Keratinocyte (primary cell): ENCODE measurements at regions not wholly inside any gene's neighbourhood (a gene's known extent, or its start where the extent isn't known, plus 50 kb on each side); places are given as distances from the start of the nearest gene placed in this dataset.

Source experiments
- DNase-seq: peaks from one replicate; pipeline ENCODE4 v3.0.0-alpha.2; 2011; ENCODE audit warnings: low read depth, missing footprints, low spot score
- FAIRE-seq: peaks from 2 replicates; lab custom pipeline; 2011; peaks lifted over from hg19 to GRCh38; lab: Jason Lieb, UNC
- H2AFZ ChIP-seq: 2 replicates; pipeline ENCODE4 v1.6.0; 2012; ENCODE audit warnings: low read length, control low read depth, inconsistent platforms; ENCODE audit not compliant: control insufficient read depth
- H3K27ac ChIP-seq: 2 replicates; pipeline ENCODE4 v1.5.1; 2011; ENCODE audit warnings: low read length; ENCODE audit not compliant: control insufficient read depth, insufficient read depth
- H3K27me3 ChIP-seq: 3 replicates; pipeline ENCODE4 v1.6.0; 2011; ENCODE audit warnings: low read length; ENCODE audit not compliant: control insufficient read depth, insufficient read depth; ENCODE audit errors: extremely low read depth
- H3K36me3 ChIP-seq, 2 experiments: 2 replicates in 1 of 2; 3 replicates in 1 of 2; pipeline ENCODE4 v1.5.1; 2011; ENCODE audit warnings: low read length in 2 of 2, mild to moderate bottlenecking in 1 of 2; ENCODE audit not compliant: control insufficient read depth in 2 of 2, insufficient read depth in 2 of 2; ENCODE audit errors: extremely low read depth in 1 of 2
- H3K4me1 ChIP-seq: 3 replicates; pipeline ENCODE4 v1.5.1; 2011; ENCODE audit warnings: low read length; ENCODE audit not compliant: control insufficient read depth, insufficient read depth; ENCODE audit errors: extremely low read depth
- H3K4me2 ChIP-seq: 3 replicates; pipeline ENCODE4 v1.6.0; 2011; ENCODE audit warnings: low read depth, low read length; ENCODE audit not compliant: control insufficient read depth, insufficient read depth; ENCODE audit errors: extremely low read depth
- H3K4me3 ChIP-seq, 3 experiments: fragments of 200-600 bp in 1 of 3; sonication (generic) in 1 of 3; 2 replicates in 2 of 3; 3 replicates in 1 of 3; pipeline ENCODE4 v1.5.1; 2011 to 2016; ENCODE audit warnings: low read length in 3 of 3, mild to moderate bottlenecking in 3 of 3, control low read depth in 2 of 3, inconsistent platforms in 1 of 3, low read depth in 1 of 3, mixed read lengths in 1 of 3, mixed run types in 1 of 3, moderate library complexity in 1 of 3; ENCODE audit not compliant: control insufficient read depth in 2 of 3, insufficient read depth in 2 of 3; ENCODE audit errors: extremely low read depth in 1 of 3
- H3K79me2 ChIP-seq: 2 replicates; pipeline ENCODE4 v1.6.0; 2012; ENCODE audit warnings: low read length; ENCODE audit not compliant: control insufficient read depth, insufficient read depth
- H3K9ac ChIP-seq: 3 replicates; pipeline ENCODE4 v1.6.0; 2011; ENCODE audit warnings: low read length; ENCODE audit not compliant: control insufficient read depth, insufficient read depth; ENCODE audit errors: extremely low read depth
- H3K9me1 ChIP-seq: 3 replicates; pipeline ENCODE4 v1.6.0; 2011; ENCODE audit warnings: low read length; ENCODE audit not compliant: control insufficient read depth, insufficient read depth; ENCODE audit errors: extremely low read depth
- H3K9me3 ChIP-seq: 2 replicates; pipeline ENCODE4 v1.5.1; 2012; ENCODE audit warnings: low read depth, low read length; ENCODE audit not compliant: control insufficient read depth
- H4K20me1 ChIP-seq: 3 replicates; pipeline ENCODE4 v1.6.0; 2011; ENCODE audit warnings: low read length; ENCODE audit not compliant: control insufficient read depth, insufficient read depth; ENCODE audit errors: extremely low read depth
- CTCF ChIP-seq, 3 experiments: IDR thresholded peaks in 1 of 3; conservative IDR thresholded peaks in 1 of 3; optimal IDR thresholded peaks in 1 of 3; 2 replicates in 2 of 3; 3 replicates in 1 of 3; pipeline versions ENCODE3 to v1.5.1; 2011; ENCODE audit warnings: low read length in 3 of 3, mild to moderate bottlenecking in 3 of 3, moderate library complexity in 2 of 3, control low read depth in 1 of 3, inconsistent platforms in 1 of 3; ENCODE audit not compliant: insufficient read depth in 2 of 3; ENCODE audit errors: extremely low read depth in 1 of 3
- EZH2 ChIP-seq: IDR thresholded peaks from one replicate; pipeline ENCODE4 v1.6.1; 2012; ENCODE audit warnings: inconsistent platforms, mild to moderate bottlenecking, low read length, moderate library complexity
- dilution Hi-C: fragments of 300-500 bp; cut with MboI; formaldehyde crosslinking; loops from one replicate; pipeline ENCODE4 v1.7.0; 2020; ENCODE audit warnings: low sequenced_read_pairs; ENCODE audit not compliant: extremely low pct_ligation_motif_present

GRCh38 chrX:114152130-114152529 lies 431.8 kb upstream of the HTR2C start:
- no peaks in the 10 kb centered on the region for H3K9me1 ChIP-seq
- peak; percentile 36 for DNase-seq

GRCh38 chrX:114134465-114134864 lies 449.4 kb upstream of the HTR2C start:
- DNase-seq: no peak
- FAIRE-seq: no peak
- no peak overlapping the region for H3K4me3 ChIP-seq
- dilution Hi-C loops: no loop called here
- no peaks in the 10 kb centered on the region for H3K9me3 ChIP-seq
- no peaks in the 10 kb centered on the region for H3K27me3 ChIP-seq
- no peak overlapping the region for H2AFZ ChIP-seq
- H3K4me2 ChIP-seq: no peak overlapping the region
- H4K20me1 ChIP-seq: no peaks in the 10 kb centered on the region
- no peak overlapping the region for H3K27ac ChIP-seq
- no peaks in the 10 kb centered on the region for H3K9me1 ChIP-seq
- no peaks in the 10 kb centered on the region for H3K79me2 ChIP-seq
- no peaks in the 10 kb centered on the region for H3K36me3 ChIP-seq
- no peak overlapping the region for H3K9ac ChIP-seq
- no peak for TF ChIP-seq EZH2
- TF ChIP-seq CTCF (optimal IDR thresholded peaks at IDR 0.05 in 1 of 3, IDR thresholded peaks at IDR 0.05 in 1 of 3, conservative IDR thresholded peaks at IDR 0.05 in 1 of 3; ENCODE audit: extremely low read depth in 1 of 3, insufficient read depth in 2 of 3, low read length in 3 of 3): no peak
- no peaks in the 10 kb centered on the region for H3K4me1 ChIP-seq

More at GRCh38 chrX:114152130-114152529, 431.8 kb upstream of the HTR2C start:
- dilution Hi-C loops: no loop called here
- Histone ChIP-seq H3K9ac (no peak overlapping the region), H3K4me2 (no peak overlapping the region), H3K79me2 (no peaks in the 10 kb centered on the region), H2AFZ (no peak overlapping the region), H3K4me1 (no peaks in the 10 kb centered on the region), H4K20me1 (no peaks in the 10 kb centered on the region), H3K4me3 (no peak overlapping the region), H3K27me3 (no peaks in the 10 kb centered on the region), H3K27ac (no peak overlapping the region), H3K36me3 (no peaks in the 10 kb centered on the region), H3K9me3 (no peaks in the 10 kb centered on the region)
- TF ChIP-seq EZH2: no peak
- no peak for TF ChIP-seq CTCF (optimal IDR thresholded peaks at IDR 0.05 in 1 of 3, IDR thresholded peaks at IDR 0.05 in 1 of 3, conservative IDR thresholded peaks at IDR 0.05 in 1 of 3; ENCODE audit: extremely low read depth in 1 of 3, insufficient read depth in 2 of 3, low read length in 3 of 3)
- peak; percentile 85 for FAIRE-seq
